ENCODE measurements at regions not wholly inside any gene's neighbourhood (a gene's known extent, or its start where the extent isn't known, plus 50 kb on each side); places are given as distances from the start of the nearest gene placed in this dataset.
"Not testable (repeated sequence)": the region's sequence is repeated elsewhere in the genome, so short reads cannot be mapped to it uniquely, and the experiment has no call there.

GRCh38 chr5:143533475-143533874 is 130.0 kb upstream of the NR3C1 start:
- Mint-ChIP-seq H3K27me3 (ENCODE audit: low read depth) (no peaks in the 10 kb centered on the region), H3K4me3 (no peak overlapping the region), H3K4me1 (ENCODE audit: low read depth) (no peaks in the 10 kb centered on the region), H3K9me3 (no peaks in the 10 kb centered on the region), H3K36me3 (ENCODE audit: low read depth) (no peaks in the 10 kb centered on the region), H3K27ac (no peak overlapping the region)
- DNase-seq: no peak
- CTCF ChIA-PET: no interaction called here
- intact Hi-C loops (cut with micrococcal nuclease): no loop called here

DNA sequence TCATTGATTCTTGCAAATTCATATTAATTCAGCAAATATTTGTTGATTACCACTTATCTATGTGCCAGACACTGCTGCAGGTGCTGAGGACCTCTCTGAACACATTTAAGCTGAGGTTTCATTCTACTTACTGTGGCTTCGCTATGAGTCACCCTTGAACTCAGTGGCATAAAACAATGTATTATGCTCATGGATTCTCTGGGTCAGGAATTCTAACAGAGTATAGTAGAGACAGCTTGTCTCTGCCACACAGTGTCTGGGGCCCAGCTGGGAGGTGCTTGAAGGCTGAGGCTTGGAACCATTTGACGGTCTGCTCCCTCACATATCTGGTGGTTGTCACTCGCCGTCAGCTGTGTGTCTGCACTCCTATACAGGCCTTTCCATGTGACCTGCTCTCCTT is 124.3 kb upstream of the NR3C1 start:
- CTCF ChIA-PET: no interaction called here
- intact Hi-C loops (cut with micrococcal nuclease): no loop called here
- no peak for DNase-seq
- H3K36me3 Mint-ChIP-seq (ENCODE audit: low read depth): no peaks in the 10 kb centered on the region
- no peaks in the 10 kb centered on the region for H3K9me3 Mint-ChIP-seq
- H3K4me1 Mint-ChIP-seq (ENCODE audit: low read depth): no peaks in the 10 kb centered on the region
- H3K4me3 Mint-ChIP-seq: no peak overlapping the region
- no peak overlapping the region for H3K27ac Mint-ChIP-seq
- peaks cover 2% of the 10 kb centered on the region for H3K27me3 Mint-ChIP-seq (ENCODE audit: low read depth)

GRCh38 chr5:143525176-143525575 is 121.7 kb upstream of the NR3C1 start:
- CTCF ChIA-PET: no interaction called here
- no peaks in the 10 kb centered on the region for H3K9me3 Mint-ChIP-seq
- no peak for DNase-seq
- no peak overlapping the region for H3K27ac Mint-ChIP-seq
- no peaks in the 10 kb centered on the region for H3K4me1 Mint-ChIP-seq (ENCODE audit: low read depth)
- no peak overlapping the region for H3K4me3 Mint-ChIP-seq
- peaks cover 4% of the 10 kb centered on the region for H3K27me3 Mint-ChIP-seq (ENCODE audit: low read depth)
- no peaks in the 10 kb centered on the region for H3K36me3 Mint-ChIP-seq (ENCODE audit: low read depth)
- intact Hi-C loops (cut with micrococcal nuclease): no loop called here

- CTCF ChIA-PET: interaction anchor here (0.8 kb wide), 1 partner anchor 285 kb away, joined by 3 read pairs; no protein-coding TSS in a partner anchor
- Mint-ChIP-seq H3K9me3 (no peaks in the 10 kb centered on the region), H3K27me3 (ENCODE audit: low read depth) (peaks cover 4% of the 10 kb centered on the region)
Measured at GRCh38 chr5:143524338-143524945, 121.0 kb upstream of the NR3C1 start.

DNA sequence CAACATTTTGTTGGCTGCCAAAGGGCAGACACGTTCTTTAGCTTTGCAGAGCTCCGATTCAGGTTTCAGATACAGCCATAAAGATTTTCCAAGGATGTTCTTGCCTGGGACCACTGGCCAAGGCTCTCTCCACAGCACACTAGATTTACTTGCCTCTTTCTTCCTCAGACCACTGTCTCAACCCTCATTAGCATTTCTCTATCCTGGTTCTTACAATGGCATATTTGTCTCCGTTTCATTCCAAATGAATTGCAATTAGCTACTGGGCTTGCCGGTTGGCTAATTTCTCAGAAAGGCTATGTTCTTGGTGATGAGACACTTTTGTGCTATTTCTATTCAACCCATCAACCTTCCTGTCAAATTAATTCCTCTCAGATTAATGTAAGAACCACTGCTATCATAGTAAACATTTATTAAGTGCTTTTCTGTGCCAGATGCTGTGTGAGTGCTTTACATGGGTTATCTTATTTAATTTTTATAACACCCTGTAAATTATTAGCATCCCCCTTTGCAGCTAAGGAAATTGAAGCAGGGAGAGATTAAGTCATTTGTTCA is 118.4 kb upstream of the NR3C1 start:
- CTCF ChIA-PET: interaction anchor here (0.9 to 1.2 kb wide), 2 partner anchors 34 to 49 kb away, joined by 3 to 4 read pairs; no protein-coding TSS in a partner anchor

More at GRCh38 chr5:143524338-143524945, 121.0 kb upstream of the NR3C1 start:
- Mint-ChIP-seq H3K4me3 (no peak overlapping the region), H3K27ac (no peak overlapping the region), H3K4me1 (ENCODE audit: low read depth) (no peaks in the 10 kb centered on the region), H3K36me3 (ENCODE audit: low read depth) (no peaks in the 10 kb centered on the region)
- intact Hi-C loops (cut with micrococcal nuclease): no loop called here
- no peak for DNase-seq

GRCh38 chr5:143521141-143521540 is 117.7 kb upstream of the NR3C1 start:
- CTCF ChIA-PET: interaction anchor here (0.6 to 1.2 kb wide), 4 partner anchors 49 to 338 kb away, joined by 4 to 8 read pairs (median 4); no protein-coding TSS in a partner anchor
- intact Hi-C loops (cut with micrococcal nuclease): no loop called here
- Mint-ChIP-seq H3K27me3 (ENCODE audit: low read depth) (peaks cover 4% of the 10 kb centered on the region), H3K4me3 (no peak overlapping the region), H3K27ac (no peak overlapping the region), H3K4me1 (ENCODE audit: low read depth) (no peaks in the 10 kb centered on the region), H3K9me3 (no peaks in the 10 kb centered on the region), H3K36me3 (ENCODE audit: low read depth) (no peaks in the 10 kb centered on the region)
- DNase-seq: no peak

More for the DNA sequence above, 118.4 kb upstream of the NR3C1 start:
- no peak overlapping the region for H3K27ac Mint-ChIP-seq
- H3K4me3 Mint-ChIP-seq: no peak overlapping the region
- H3K36me3 Mint-ChIP-seq (ENCODE audit: low read depth): no peaks in the 10 kb centered on the region
- H3K27me3 Mint-ChIP-seq (ENCODE audit: low read depth): peaks cover 4% of the 10 kb centered on the region
- H3K9me3 Mint-ChIP-seq: no peaks in the 10 kb centered on the region
- intact Hi-C loops (cut with micrococcal nuclease): no loop called here
- DNase-seq: no peak
- no peaks in the 10 kb centered on the region for H3K4me1 Mint-ChIP-seq (ENCODE audit: low read depth)

DNA sequence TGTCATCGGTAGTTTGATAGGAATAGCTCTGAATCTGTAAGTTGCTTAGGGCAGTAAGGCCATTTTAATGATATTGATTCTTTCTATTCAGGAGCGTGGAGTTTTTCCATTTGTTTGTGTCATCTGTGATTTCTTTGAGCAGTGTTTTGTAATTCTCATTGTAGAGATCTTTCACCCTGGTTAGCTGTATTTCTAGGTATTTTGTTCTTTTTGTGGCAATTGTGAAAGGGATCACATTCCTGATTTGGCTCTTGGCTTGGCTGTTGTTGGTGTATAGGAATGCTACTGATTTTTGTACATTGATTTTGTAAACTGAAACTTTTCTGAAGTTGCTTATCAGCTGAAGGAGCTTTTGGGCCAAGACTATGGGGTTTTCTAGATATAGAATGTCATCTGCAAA is 115.7 kb upstream of the NR3C1 start:
- H3K27ac Mint-ChIP-seq; H3K9me3 Mint-ChIP-seq; DNase-seq; H3K4me3 Mint-ChIP-seq; H3K4me1 Mint-ChIP-seq (ENCODE audit: low read depth); intact Hi-C loops (cut with micrococcal nuclease); H3K27me3 Mint-ChIP-seq (ENCODE audit: low read depth); H3K36me3 Mint-ChIP-seq (ENCODE audit: low read depth): not testable (repeated sequence)
- CTCF ChIA-PET: interaction anchor here (0.7 kb wide), 1 partner anchor 114 kb away, joined by 4 read pairs; no protein-coding TSS in a partner anchor

DNA sequence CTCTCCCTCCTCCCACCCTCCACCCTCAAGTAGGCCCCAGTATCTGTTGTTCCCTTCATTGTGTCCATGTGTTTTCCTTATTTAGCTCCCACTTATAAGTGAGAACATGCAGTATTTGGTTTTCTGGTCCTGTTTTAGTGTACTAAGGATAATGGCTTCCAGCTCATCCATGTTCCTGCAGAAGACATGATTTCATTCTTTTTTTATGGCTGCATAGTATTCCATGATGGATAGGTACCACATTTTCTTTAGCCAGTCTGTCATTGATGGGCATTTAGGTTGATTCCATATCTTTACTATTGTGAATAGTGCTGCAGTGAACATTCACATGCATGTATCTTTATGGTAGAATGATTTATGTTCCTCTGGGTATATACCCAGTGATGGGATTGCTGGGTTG is 114.3 kb upstream of the NR3C1 start:
- H3K4me1 Mint-ChIP-seq (ENCODE audit: low read depth); H3K36me3 Mint-ChIP-seq (ENCODE audit: low read depth); DNase-seq; H3K27ac Mint-ChIP-seq; CTCF ChIA-PET; H3K9me3 Mint-ChIP-seq; intact Hi-C loops (cut with micrococcal nuclease); H3K27me3 Mint-ChIP-seq (ENCODE audit: low read depth); H3K4me3 Mint-ChIP-seq: not testable (repeated sequence)

DNA sequence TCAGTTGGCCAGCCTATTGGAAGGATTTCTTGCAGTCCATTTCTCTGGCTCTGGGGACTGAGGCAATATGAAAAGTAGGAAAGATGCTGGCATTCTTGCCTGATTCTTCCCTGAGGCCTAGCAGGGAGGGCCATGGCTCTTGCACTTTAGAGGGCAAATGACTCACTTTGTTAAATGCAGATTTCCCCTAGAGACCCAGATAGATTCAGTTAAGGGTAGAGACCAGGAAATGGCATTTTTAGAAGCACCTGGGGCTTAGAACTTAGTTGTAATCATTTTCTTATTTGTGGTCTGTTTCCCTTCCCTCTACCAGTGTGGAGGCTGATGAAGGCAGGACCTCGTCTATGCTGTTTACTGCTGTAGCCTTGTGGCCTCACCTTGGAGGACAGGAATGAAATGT is 112.8 kb upstream of the NR3C1 start:
- CTCF ChIA-PET: no interaction called here
- Mint-ChIP-seq H3K27ac (no peak overlapping the region), H3K9me3 (no peaks in the 10 kb centered on the region)

GRCh38 chr5:143515829-143516228 is 112.3 kb upstream of the NR3C1 start:
- Mint-ChIP-seq H3K27ac (no peak overlapping the region), H3K27me3 (ENCODE audit: low read depth) (no peaks in the 10 kb centered on the region), H3K36me3 (ENCODE audit: low read depth) (no peaks in the 10 kb centered on the region), H3K9me3 (no peaks in the 10 kb centered on the region), H3K4me1 (ENCODE audit: low read depth) (no peaks in the 10 kb centered on the region), H3K4me3 (no peak overlapping the region)
- intact Hi-C loops (cut with micrococcal nuclease): no loop called here
- CTCF ChIA-PET: no interaction called here
- no peak for DNase-seq

More for the DNA sequence above, 112.8 kb upstream of the NR3C1 start:
- no peaks in the 10 kb centered on the region for H3K4me1 Mint-ChIP-seq (ENCODE audit: low read depth)
- no peak overlapping the region for H3K4me3 Mint-ChIP-seq
- H3K36me3 Mint-ChIP-seq (ENCODE audit: low read depth): no peaks in the 10 kb centered on the region
- DNase-seq: no peak
- no peaks in the 10 kb centered on the region for H3K27me3 Mint-ChIP-seq (ENCODE audit: low read depth)
- intact Hi-C loops (cut with micrococcal nuclease): no loop called here

- H3K4me1 Mint-ChIP-seq (ENCODE audit: low read depth): no peaks in the 10 kb centered on the region
- DNase-seq: no peak
- CTCF ChIA-PET: interaction anchor here (0.7 kb wide), 1 partner anchor 313 kb away, joined by 3 read pairs; no protein-coding TSS in a partner anchor
- no peak overlapping the region for H3K4me3 Mint-ChIP-seq
- intact Hi-C loops (cut with micrococcal nuclease): no loop called here
- H3K27me3 Mint-ChIP-seq (ENCODE audit: low read depth): no peaks in the 10 kb centered on the region
- H3K36me3 Mint-ChIP-seq (ENCODE audit: low read depth): no peaks in the 10 kb centered on the region
- no peak overlapping the region for H3K27ac Mint-ChIP-seq
- no peaks in the 10 kb centered on the region for H3K9me3 Mint-ChIP-seq
Measured at GRCh38 chr5:143514616-143515335, 111.3 kb upstream of the NR3C1 start.

DNA sequence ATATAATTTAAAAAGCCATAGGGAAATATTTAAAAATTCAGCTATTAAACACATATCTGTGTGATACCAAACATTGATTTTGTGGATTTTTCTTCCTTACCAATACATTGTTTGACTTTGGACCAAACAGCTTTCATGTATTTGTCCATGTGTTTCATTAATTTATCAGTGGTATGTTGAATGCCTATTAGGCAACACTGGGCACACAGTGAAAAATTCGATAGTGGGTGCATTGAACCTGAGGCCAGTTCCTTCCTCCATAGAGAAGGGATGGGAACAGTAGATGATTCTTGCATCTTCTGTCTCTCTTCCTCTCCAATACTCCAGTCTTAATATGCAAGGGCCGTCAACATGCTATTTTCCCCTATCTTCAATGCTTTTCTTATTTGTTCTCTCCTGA is 110.2 kb upstream of the NR3C1 start:
- intact Hi-C loops (cut with micrococcal nuclease): no loop called here
- Mint-ChIP-seq H3K4me1 (ENCODE audit: low read depth) (no peaks in the 10 kb centered on the region), H3K27me3 (ENCODE audit: low read depth) (no peaks in the 10 kb centered on the region), H3K27ac (no peak overlapping the region), H3K4me3 (no peak overlapping the region), H3K9me3 (no peaks in the 10 kb centered on the region), H3K36me3 (ENCODE audit: low read depth) (no peaks in the 10 kb centered on the region)
- CTCF ChIA-PET: no interaction called here
- no peak for DNase-seq

GRCh38 chr5:143511736-143512135 is 108.2 kb upstream of the NR3C1 start:
- CTCF ChIA-PET: no interaction called here
- no peak overlapping the region for H3K27ac Mint-ChIP-seq
- no peak for DNase-seq
- no peaks in the 10 kb centered on the region for H3K27me3 Mint-ChIP-seq (ENCODE audit: low read depth)
- H3K36me3 Mint-ChIP-seq (ENCODE audit: low read depth): no peaks in the 10 kb centered on the region
- H3K4me3 Mint-ChIP-seq: no peak overlapping the region
- no peaks in the 10 kb centered on the region for H3K9me3 Mint-ChIP-seq
- intact Hi-C loops (cut with micrococcal nuclease): no loop called here
- H3K4me1 Mint-ChIP-seq (ENCODE audit: low read depth): no peaks in the 10 kb centered on the region

Measured in activated naive CD4-positive, alpha-beta T cell treated with anti-CD3 and anti-CD28 coated beads for 36 hours (primary cell).